ENCODE measurements at regions not wholly inside any gene's neighbourhood (a gene's known extent, or its start where the extent isn't known, plus 50 kb on each side); places are given as distances from the start of the nearest gene placed in this dataset.
"Not testable (repeated sequence)": the region's sequence is repeated elsewhere in the genome, so short reads cannot be mapped to it uniquely, and the experiment has no call there.

GRCh38 chr5:24215114-24215513, 429.7 kb downstream of the CDH10 start:
- no peaks in the 10 kb centered on the region for H3K9me3 ChIP-seq
- WGBS, 3 donors = 67 to 70% (median 68%) methylated on average over 3 of the region's 3 CpGs

GRCh38 chr5:24222876-24223275, 421.9 kb downstream of the CDH10 start:
- WGBS, 3 donors = 47 to 65% (median 50%) methylated on average over 2 of the region's 2 CpGs
- no peak overlapping the region for H3K4me3 ChIP-seq
- no peaks in the 10 kb centered on the region for H3K4me1 ChIP-seq
- no peak for ATAC-seq
- H3K27me3 ChIP-seq (ENCODE audit: insufficient read depth in 3 of 3, low read length in 2 of 3) = no peaks in the 10 kb centered on the region
- peaks cover 5% of the 10 kb centered on the region for H3K9me3 ChIP-seq
- no peak overlapping the region for H3K27ac ChIP-seq
- intact Hi-C loops (cut with DNase I) = no loop called here
- TF ChIP-seq CTCF (IDR thresholded peaks at IDR 0.05) = no peak
- H3K36me3 ChIP-seq (ENCODE audit: insufficient read depth in 1 of 2, low read depth in 1 of 2) = no peaks in the 10 kb centered on the region
- DNase-seq = no peak

More at GRCh38 chr5:24215114-24215513, 429.7 kb downstream of the CDH10 start:
- Histone ChIP-seq H3K4me3 (no peak overlapping the region), H3K4me1 (no peaks in the 10 kb centered on the region), H3K27me3 (ENCODE audit: insufficient read depth in 3 of 3, low read length in 2 of 3) (no peaks in the 10 kb centered on the region), H3K27ac (no peak overlapping the region), H3K36me3 (ENCODE audit: insufficient read depth in 1 of 2, low read depth in 1 of 2) (no peaks in the 10 kb centered on the region)
- DNase-seq = no peak
- TF ChIP-seq CTCF (IDR thresholded peaks at IDR 0.05) = no peak
- intact Hi-C loops (cut with DNase I) = no loop called here
- no peak for ATAC-seq

DNA sequence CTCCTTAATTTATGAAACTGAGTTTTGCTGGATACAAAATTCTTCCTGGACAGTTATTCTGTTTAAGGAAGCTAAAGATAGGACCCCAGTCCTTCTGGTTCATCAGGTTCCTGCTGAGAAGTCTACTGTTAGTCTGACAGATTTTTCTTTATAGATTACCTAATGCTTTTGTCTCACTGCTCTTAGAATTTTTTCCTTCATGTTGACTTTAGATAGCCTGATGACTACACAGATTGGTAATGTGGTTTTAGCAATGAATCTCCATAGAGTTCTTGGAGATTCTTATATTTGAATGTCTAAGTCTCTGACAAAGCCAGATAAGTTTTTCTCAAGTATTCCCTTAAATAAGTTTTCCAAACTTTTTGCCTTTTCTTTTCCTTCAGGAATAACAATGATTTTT, 419.7 kb downstream of the CDH10 start:
- Histone ChIP-seq H3K27me3 (ENCODE audit: insufficient read depth in 3 of 3, low read length in 2 of 3) (no peaks in the 10 kb centered on the region), H3K36me3 (ENCODE audit: insufficient read depth in 1 of 2, low read depth in 1 of 2) (no peaks in the 10 kb centered on the region), H3K9me3 (peaks cover 5% of the 10 kb centered on the region), H3K4me1 (no peaks in the 10 kb centered on the region), H3K4me3 (no peak overlapping the region), H3K27ac (no peak overlapping the region)
- DNase-seq (no peak), ATAC-seq (no peak)
- intact Hi-C loops (cut with DNase I) = no loop called here
- TF ChIP-seq CTCF (IDR thresholded peaks at IDR 0.05) = no peak

DNA sequence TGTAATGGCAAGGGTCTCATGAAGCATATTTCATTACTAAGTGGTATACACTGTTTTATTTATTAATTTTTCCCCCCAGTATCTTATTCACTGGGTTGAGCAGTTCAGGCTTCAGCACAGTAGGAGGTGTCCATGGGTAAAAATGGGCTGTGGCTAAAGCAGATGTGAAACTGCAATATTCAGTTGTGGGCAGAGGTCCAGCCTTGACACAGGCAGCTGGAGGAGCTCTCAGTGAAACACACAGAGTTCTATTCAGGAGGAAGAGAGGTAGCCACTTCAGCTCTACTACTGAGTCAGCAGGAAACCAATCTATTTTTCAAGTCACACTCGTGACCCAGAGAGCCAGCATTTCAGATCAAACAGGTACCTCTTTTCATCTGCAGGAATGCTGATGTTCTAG, 418.3 kb downstream of the CDH10 start:
- TF ChIP-seq CTCF (IDR thresholded peaks at IDR 0.05) = no peak

DNA sequence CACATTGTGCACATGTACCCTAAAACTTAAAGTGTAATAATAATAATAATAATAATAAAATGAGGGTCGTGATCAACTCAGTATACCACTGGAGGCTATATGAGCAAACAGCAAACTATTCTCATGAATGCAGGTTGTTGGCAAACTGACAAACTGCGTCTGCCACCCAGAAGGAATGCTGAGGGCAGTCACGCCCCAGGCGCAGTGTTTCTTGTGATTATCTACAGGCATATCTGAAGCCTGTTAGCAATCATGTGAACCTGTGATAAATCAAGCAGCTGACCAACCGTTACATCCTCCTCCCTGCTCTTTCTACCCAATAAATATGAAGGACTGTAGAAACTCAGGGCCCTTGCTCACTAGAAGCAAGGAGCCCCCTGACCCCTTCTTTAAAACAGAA, 416.9 kb downstream of the CDH10 start:
- H3K9me3 ChIP-seq; intact Hi-C loops (cut with DNase I); H3K36me3 ChIP-seq (ENCODE audit: insufficient read depth in 1 of 2, low read depth in 1 of 2); ATAC-seq; H3K27me3 ChIP-seq (ENCODE audit: insufficient read depth in 3 of 3, low read length in 2 of 3); DNase-seq; H3K4me3 ChIP-seq; H3K4me1 ChIP-seq; H3K27ac ChIP-seq: not testable (repeated sequence)
- WGBS, 3 donors = 71 to 76% (median 73%) methylated on average over 5 of the region's 5 CpGs

More for the DNA sequence above, 418.3 kb downstream of the CDH10 start:
- ATAC-seq (no peak), DNase-seq (no peak)
- Histone ChIP-seq H3K36me3 (ENCODE audit: insufficient read depth in 1 of 2, low read depth in 1 of 2) (no peaks in the 10 kb centered on the region), H3K27ac (no peak overlapping the region), H3K27me3 (ENCODE audit: insufficient read depth in 3 of 3, low read length in 2 of 3) (no peaks in the 10 kb centered on the region), H3K4me3 (no peak overlapping the region), H3K4me1 (no peaks in the 10 kb centered on the region), H3K9me3 (peaks cover 5% of the 10 kb centered on the region)
- intact Hi-C loops (cut with DNase I) = no loop called here
- 29 to 58% (median 52%) methylated on average over 1 of the region's 1 CpG for whole genome bisulfite sequencing, 3 donors
